ENCODE measurements at regions not wholly inside any gene's neighbourhood (a gene's known extent, or its start where the extent isn't known, plus 50 kb on each side); places are given as distances from the start of the nearest gene placed in this dataset.

DNA sequence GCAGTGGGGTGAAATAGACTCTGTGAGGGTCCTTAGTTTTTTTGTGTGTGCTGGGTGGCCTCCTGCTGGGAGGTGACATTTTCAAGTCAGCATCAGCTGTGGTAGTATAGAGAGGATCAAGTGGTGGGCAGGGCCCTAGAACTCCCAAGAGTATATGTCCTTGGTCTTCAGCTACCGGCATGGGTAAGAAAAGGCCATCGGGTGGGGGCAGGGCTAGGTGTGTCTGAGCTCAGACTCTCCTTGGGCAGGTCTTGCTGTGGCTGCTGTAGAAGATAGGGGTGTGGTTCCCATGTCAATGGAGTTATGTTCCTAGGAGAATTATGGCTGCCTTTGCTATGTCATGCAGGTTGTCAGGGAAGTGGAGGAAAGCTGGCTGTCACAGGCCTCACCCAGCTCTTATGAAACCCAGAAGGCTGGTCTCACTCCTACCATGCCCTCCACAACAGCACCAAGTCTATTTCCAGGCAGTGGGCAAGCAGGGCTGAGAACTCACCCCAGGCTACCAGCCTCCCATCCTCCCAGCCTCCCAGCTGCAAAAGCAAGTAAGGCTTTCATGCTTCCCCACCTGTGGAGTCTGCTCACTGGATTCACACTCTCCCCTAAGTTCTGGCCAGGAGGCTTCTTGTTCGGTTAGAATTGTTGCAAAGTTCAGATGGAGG is 130.6 kb upstream of the SOX1 start (continued):
- no peak for TF ChIP-seq KDM4A (IDR thresholded peaks at IDR 0.05; ENCODE audit: low read depth, low read length, severe bottlenecking)
- no peak for TF ChIP-seq EGR1 (IDR thresholded peaks at IDR 0.05; ENCODE audit: borderline replicate concordance, low read depth, low read length)
- no peak for TF ChIP-seq TAF1 (IDR thresholded peaks at IDR 0.05; ENCODE audit: low read depth, low read length)
- no peak for TF ChIP-seq SP1 (IDR thresholded peaks at IDR 0.05; ENCODE audit: low read depth, low read length)
- TF ChIP-seq RBBP5 (IDR thresholded peaks at IDR 0.05; ENCODE audit: borderline replicate concordance, low read depth, low read length), result no peak
- TF ChIP-seq JUND (IDR thresholded peaks at IDR 0.05; ENCODE audit: low read length), result no peak
- no peak for TF ChIP-seq ASH2L (IDR thresholded peaks at IDR 0.05; ENCODE audit: low read length)
